Activated naive CD4-positive, alpha-beta T cell (primary cell): ENCODE measurements at regions not wholly inside any gene's neighbourhood (a gene's known extent, or its start where the extent isn't known, plus 50 kb on each side); places are given as distances from the start of the nearest gene placed in this dataset.
"Not testable (repeated sequence)": the region's sequence is repeated elsewhere in the genome, so short reads cannot be mapped to it uniquely, and the experiment has no call there.

ENCODE experiments used
- DNase-seq, 4 experiments: peaks; one replicate each; lab custom pipeline; 2025; lab: John Stamatoyannopoulos, UW

- no peak for DNase-seq
These were observed 177.5 kb upstream of the HSFY2 start for GRCh38 chrY:18951019-18951418.

- DNase-seq, result no peak
These were observed 163.3 kb upstream of the HSFY2 start for GRCh38 chrY:18936831-18937230.

- no peak for DNase-seq
These were observed 145.7 kb upstream of the HSFY2 start for GRCh38 chrY:18919256-18919655.

- no peak for DNase-seq
These were observed 139.3 kb upstream of the HSFY2 start for GRCh38 chrY:18912846-18913245.

- no peak for DNase-seq
These were observed 136.3 kb upstream of the HSFY2 start for GRCh38 chrY:18909846-18910245.

- DNase-seq, result not testable (repeated sequence)
These were observed 132.7 kb upstream of the HSFY2 start for GRCh38 chrY:18906198-18906597.

GRCh38 chrY:18904296-18904695, 130.8 kb upstream of the HSFY2 start:
- no peak for DNase-seq

- no peak for DNase-seq
These were observed 118.5 kb upstream of the HSFY2 start for GRCh38 chrY:18891994-18892393.

GRCh38 chrY:18889548-18889947, 116.0 kb upstream of the HSFY2 start:
- no peak for DNase-seq

- DNase-seq, result no peak
These were observed 111.2 kb upstream of the HSFY2 start for GRCh38 chrY:18884748-18885147.

GRCh38 chrY:18869145-18869544, 95.6 kb upstream of the HSFY2 start:
- DNase-seq, result not testable (repeated sequence)

GRCh38 chrY:18866887-18867551, 93.5 kb upstream of the HSFY2 start:
- not testable (repeated sequence) for DNase-seq

- DNase-seq, result not testable (repeated sequence)
These were observed 87.3 kb upstream of the HSFY2 start for GRCh38 chrY:18860856-18861255.

- not testable (repeated sequence) for DNase-seq
These were observed 85.1 kb upstream of the HSFY2 start for GRCh38 chrY:18858484-18859191.

GRCh38 chrY:18855184-18855583, 81.6 kb upstream of the HSFY2 start:
- DNase-seq, result not testable (repeated sequence)

- not testable (repeated sequence) for DNase-seq
These were observed 79.8 kb upstream of the HSFY2 start for GRCh38 chrY:18853323-18853722.

GRCh38 chrY:18836643-18837042, 63.1 kb upstream of the HSFY2 start:
- DNase-seq, result not testable (repeated sequence)
